ENCODE measurements at regions not wholly inside any gene's neighbourhood (a gene's known extent, or its start where the extent isn't known, plus 50 kb on each side); places are given as distances from the start of the nearest gene placed in this dataset.

DNA sequence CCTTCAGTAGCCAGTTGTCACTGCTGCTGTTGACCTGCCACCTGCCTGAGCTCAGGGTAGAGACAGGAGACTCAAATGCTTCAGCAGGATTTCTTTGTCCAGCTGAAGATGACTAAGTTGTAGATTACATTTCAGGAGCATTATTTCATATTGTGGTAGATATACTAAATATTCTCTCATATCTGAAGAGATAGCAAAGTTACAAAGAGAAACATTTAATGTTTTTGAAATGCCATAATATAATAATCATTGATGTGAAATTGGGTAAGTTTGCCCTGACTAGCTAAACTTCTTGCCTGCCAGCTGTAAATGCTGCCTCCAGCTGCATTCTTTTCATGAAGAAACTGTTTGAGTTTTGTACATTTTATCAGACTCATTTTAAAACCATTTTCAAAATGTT lies 247.6 kb upstream of the CNKSR2 start:
- TF ChIP-seq, protein P1, sequence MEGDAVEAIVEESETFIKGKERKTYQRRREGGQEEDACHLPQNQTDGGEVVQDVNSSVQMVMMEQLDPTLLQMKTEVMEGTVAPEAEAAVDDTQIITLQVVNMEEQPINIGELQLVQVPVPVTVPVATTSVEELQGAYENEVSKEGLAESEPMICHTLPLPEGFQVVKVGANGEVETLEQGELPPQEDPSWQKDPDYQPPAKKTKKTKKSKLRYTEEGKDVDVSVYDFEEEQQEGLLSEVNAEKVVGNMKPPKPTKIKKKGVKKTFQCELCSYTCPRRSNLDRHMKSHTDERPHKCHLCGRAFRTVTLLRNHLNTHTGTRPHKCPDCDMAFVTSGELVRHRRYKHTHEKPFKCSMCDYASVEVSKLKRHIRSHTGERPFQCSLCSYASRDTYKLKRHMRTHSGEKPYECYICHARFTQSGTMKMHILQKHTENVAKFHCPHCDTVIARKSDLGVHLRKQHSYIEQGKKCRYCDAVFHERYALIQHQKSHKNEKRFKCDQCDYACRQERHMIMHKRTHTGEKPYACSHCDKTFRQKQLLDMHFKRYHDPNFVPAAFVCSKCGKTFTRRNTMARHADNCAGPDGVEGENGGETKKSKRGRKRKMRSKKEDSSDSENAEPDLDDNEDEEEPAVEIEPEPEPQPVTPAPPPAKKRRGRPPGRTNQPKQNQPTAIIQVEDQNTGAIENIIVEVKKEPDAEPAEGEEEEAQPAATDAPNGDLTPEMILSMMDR (tag by site-specific recombination; IDR thresholded peaks at IDR 0.05) = no peak
- no peak for TF ChIP-seq ZNF391 (tag by site-specific recombination; IDR thresholded peaks at IDR 0.05; ENCODE audit: borderline replicate concordance, low read depth)
- no peak for TF ChIP-seq ZNF48 (tag by site-specific recombination; IDR thresholded peaks at IDR 0.05)
- TF ChIP-seq ZBTB1 (tag by site-specific recombination; IDR thresholded peaks at IDR 0.05) = no peak
- no peak for TF ChIP-seq ZNF202 (tag by site-specific recombination; IDR thresholded peaks at IDR 0.05; ENCODE audit: borderline replicate concordance)
- no peak for TF ChIP-seq REPIN1 (tag by site-specific recombination; IDR thresholded peaks at IDR 0.05; ENCODE audit: low read depth)
- no peak for TF ChIP-seq ZNF184 (tag by site-specific recombination; IDR thresholded peaks at IDR 0.05)
- TF ChIP-seq, protein P2, sequence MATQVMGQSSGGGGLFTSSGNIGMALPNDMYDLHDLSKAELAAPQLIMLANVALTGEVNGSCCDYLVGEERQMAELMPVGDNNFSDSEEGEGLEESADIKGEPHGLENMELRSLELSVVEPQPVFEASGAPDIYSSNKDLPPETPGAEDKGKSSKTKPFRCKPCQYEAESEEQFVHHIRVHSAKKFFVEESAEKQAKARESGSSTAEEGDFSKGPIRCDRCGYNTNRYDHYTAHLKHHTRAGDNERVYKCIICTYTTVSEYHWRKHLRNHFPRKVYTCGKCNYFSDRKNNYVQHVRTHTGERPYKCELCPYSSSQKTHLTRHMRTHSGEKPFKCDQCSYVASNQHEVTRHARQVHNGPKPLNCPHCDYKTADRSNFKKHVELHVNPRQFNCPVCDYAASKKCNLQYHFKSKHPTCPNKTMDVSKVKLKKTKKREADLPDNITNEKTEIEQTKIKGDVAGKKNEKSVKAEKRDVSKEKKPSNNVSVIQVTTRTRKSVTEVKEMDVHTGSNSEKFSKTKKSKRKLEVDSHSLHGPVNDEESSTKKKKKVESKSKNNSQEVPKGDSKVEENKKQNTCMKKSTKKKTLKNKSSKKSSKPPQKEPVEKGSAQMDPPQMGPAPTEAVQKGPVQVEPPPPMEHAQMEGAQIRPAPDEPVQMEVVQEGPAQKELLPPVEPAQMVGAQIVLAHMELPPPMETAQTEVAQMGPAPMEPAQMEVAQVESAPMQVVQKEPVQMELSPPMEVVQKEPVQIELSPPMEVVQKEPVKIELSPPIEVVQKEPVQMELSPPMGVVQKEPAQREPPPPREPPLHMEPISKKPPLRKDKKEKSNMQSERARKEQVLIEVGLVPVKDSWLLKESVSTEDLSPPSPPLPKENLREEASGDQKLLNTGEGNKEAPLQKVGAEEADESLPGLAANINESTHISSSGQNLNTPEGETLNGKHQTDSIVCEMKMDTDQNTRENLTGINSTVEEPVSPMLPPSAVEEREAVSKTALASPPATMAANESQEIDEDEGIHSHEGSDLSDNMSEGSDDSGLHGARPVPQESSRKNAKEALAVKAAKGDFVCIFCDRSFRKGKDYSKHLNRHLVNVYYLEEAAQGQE (tag by site-specific recombination; IDR thresholded peaks at IDR 0.05) = no peak

Data from HEK293 (cell line).